Right lobe of liver (tissue), 6 donors: ENCODE measurements at regions not wholly inside any gene's neighbourhood (a gene's known extent, or its start where the extent isn't known, plus 50 kb on each side); places are given as distances from the start of the nearest gene placed in this dataset.

Source experiments
- ATAC-seq, 4 donors: fragments of 200-7000 bp; cut with Tn5 transposase; one replicate each; pipeline ENCODE4 v1.9.1; 2020; ENCODE audit warnings: mild to moderate bottlenecking in 4 of 4, moderate library complexity in 4 of 4
- DNase-seq, 3 donors: peaks; one replicate each; pipeline ENCODE4 v3.0.0-alpha.2; 2020
- H3K27ac ChIP-seq, 3 donors: fragments of 200-600 bp; one replicate each; pipeline ENCODE4 v1.8.0; 2022
- H3K27me3 ChIP-seq, 2 donors: fragments of 200-600 bp; one replicate each; pipeline ENCODE4 v1.8.0; 2022
- H3K36me3 ChIP-seq, 4 donors: fragments of 200-600 bp; sonication (generic) in 1 of 4; one replicate each; pipeline versions ENCODE4 v1.5.1 to v1.8.0; 2017 to 2022; ENCODE audit warnings: control low read depth in 1 of 4
- H3K4me1 ChIP-seq, 4 donors: fragments of 200-600 bp; sonication (generic) in 1 of 4; one replicate each; pipeline versions ENCODE4 v1.5.1 to v1.8.0; 2017 to 2022; ENCODE audit warnings: control low read depth in 1 of 4
- H3K4me3 ChIP-seq, 3 donors: fragments of 200-600 bp; one replicate each; pipeline ENCODE4 v1.8.0; 2022
- H3K9me3 ChIP-seq, 4 donors: fragments of 200-600 bp; sonication (generic) in 1 of 4; one replicate each; pipeline versions ENCODE4 v1.5.1 to v1.8.0; 2017 to 2022; ENCODE audit warnings: control low read depth in 1 of 4
- CTCF ChIP-seq, 4 donors: fragments of 200-600 bp in 3 of 4; fragments of 450-650 bp in 1 of 4; IDR thresholded peaks; one replicate each; pipeline versions ENCODE4 v1.5.1 to v1.8.0; 2016 to 2022; ENCODE audit warnings: antibody characterized with exemption in 4 of 4, mild to moderate bottlenecking in 2 of 4
- POLR2A ChIP-seq: fragments of 450-650 bp; IDR thresholded peaks from one replicate; pipeline ENCODE4 v1.6.1; 2017; ENCODE audit warnings: antibody characterized with exemption, mild to moderate bottlenecking
- whole genome bisulfite sequencing: methylation state at CpG from one replicate; pipeline ENCODE4 v1.1.6; 2018; ENCODE audit warnings: low coverage, low lambda C conversion rate; ENCODE audit not compliant: insufficient coverage; ENCODE audit errors: missing lambda C conversion rate; 5-methylcytosine and 5-hydroxymethylcytosine counted together
- intact Hi-C, 2 donors: fragments of 100-400 bp; cut with DNase I; formaldehyde crosslinking; loops; one replicate each; pipeline versions ENCODE4 v1.11.2 to v1.14.1; 2022
- donor health status: DM: no; HTN: yes; CAD: no.
- donor health status: DM: no; HTN: no; CAD: no.
- donor health status: DM: no; HTN: no; CAD: no.
- donor health status: DM: no; HTN: yes; CAD: no.
- donor health status: DM: no; HTN: yes; CAD: no.

GRCh38 chr3:18238746-18239331, 186.3 kb downstream of the SATB1 start:
- no peak for ATAC-seq
- 10% methylated on average over 2 of the region's 3 CpGs for WGBS
- TF ChIP-seq POLR2A (no peak), CTCF (IDR thresholded peaks at IDR 0.05) (no peak)
- no peaks in the 10 kb centered on the region for H3K27me3 ChIP-seq
- intact Hi-C loops, result no loop called here
- no peaks in the 10 kb centered on the region for H3K9me3 ChIP-seq
- no peak overlapping the region for H3K27ac ChIP-seq
- no peak for DNase-seq
- H3K36me3 ChIP-seq, result no peaks in the 10 kb centered on the region
- no peak overlapping the region for H3K4me3 ChIP-seq
- H3K4me1 ChIP-seq, result no peaks in the 10 kb centered on the region

GRCh38 chr3:18238332-18238731, 186.8 kb downstream of the SATB1 start:
- intact Hi-C loops, result no loop called here
- Histone ChIP-seq H3K36me3 (no peaks in the 10 kb centered on the region), H3K27me3 (no peaks in the 10 kb centered on the region), H3K4me1 (no peaks in the 10 kb centered on the region), H3K27ac (no peak overlapping the region), H3K9me3 (no peaks in the 10 kb centered on the region), H3K4me3 (no peak overlapping the region)
- DNase-seq (no peak), ATAC-seq (no peak)
- WGBS, result 15% methylated on average over 2 of the region's 2 CpGs
- TF ChIP-seq POLR2A, result no peak
- no peak for TF ChIP-seq CTCF (IDR thresholded peaks at IDR 0.05)

GRCh38 chr3:18237251-18238005, 187.7 kb downstream of the SATB1 start:
- WGBS, result 28% methylated on average over 4 of the region's 5 CpGs
- TF ChIP-seq CTCF (IDR thresholded peaks at IDR 0.05), result no peak
- TF ChIP-seq POLR2A, result no peak
- H3K36me3 ChIP-seq, result no peaks in the 10 kb centered on the region
- H3K27ac ChIP-seq, result no peak overlapping the region
- intact Hi-C loops, result no loop called here
- H3K4me3 ChIP-seq, result no peak overlapping the region
- ATAC-seq, result no peak
- H3K27me3 ChIP-seq, result no peaks in the 10 kb centered on the region
- no peak for DNase-seq
- H3K4me1 ChIP-seq, result no peaks in the 10 kb centered on the region
- H3K9me3 ChIP-seq, result no peaks in the 10 kb centered on the region

- Histone ChIP-seq H3K27me3 (no peaks in the 10 kb centered on the region), H3K27ac (no peak overlapping the region), H3K4me3 (no peak overlapping the region), H3K36me3 (no peaks in the 10 kb centered on the region), H3K9me3 (no peaks in the 10 kb centered on the region), H3K4me1 (no peaks in the 10 kb centered on the region)
- intact Hi-C loops, result no loop called here
- TF ChIP-seq POLR2A (no peak), CTCF (IDR thresholded peaks at IDR 0.05) (no peak)
- no peak for ATAC-seq
- 63% methylated on average over 2 of the region's 2 CpGs for WGBS
- no peak for DNase-seq
These were observed 188.4 kb downstream of the SATB1 start for GRCh38 chr3:18236726-18237125.
